Activated naive CD4-positive, alpha-beta T cell treated with anti-CD3 and anti-CD28 coated beads, Interleukin-2, amount 50 U/mL, for 72 hours (primary cell): ENCODE measurements at regions not wholly inside any gene's neighbourhood (a gene's known extent, or its start where the extent isn't known, plus 50 kb on each side); places are given as distances from the start of the nearest gene placed in this dataset.
"Not testable (repeated sequence)": the region's sequence is repeated elsewhere in the genome, so short reads cannot be mapped to it uniquely, and the experiment has no call there.

Experiments used
- ATAC-seq, 2 donors: fragments of 150-1000 bp; cut with Tn5 transposase; 2 replicates each; pipeline ENCODE4 v1.10.0; 2021; ENCODE audit warnings: mild to moderate bottlenecking in 2 of 2, moderate library complexity in 2 of 2
- DNase-seq, 2 donors: peaks; one replicate each; pipeline ENCODE4 v3.0.0; 2021 to 2022; ENCODE audit warnings: low spot score in 2 of 2
- H3K27ac Mint-ChIP-seq, 2 donors: one replicate each; pipeline ENCODE4 v1.8.0; 2022; ENCODE audit warnings: mild to moderate bottlenecking in 2 of 2, mixed read lengths in 2 of 2
- H3K36me3 Mint-ChIP-seq, 2 donors: one replicate each; pipeline ENCODE4 v1.8.0; 2022; ENCODE audit warnings: mixed read lengths in 2 of 2
- H3K9me3 Mint-ChIP-seq, 2 donors: one replicate each; pipeline ENCODE4 v1.8.0; 2022; ENCODE audit warnings: mixed read lengths in 2 of 2

- not testable (repeated sequence) for ATAC-seq, H3K27ac Mint-ChIP-seq, H3K9me3 Mint-ChIP-seq, DNase-seq, H3K36me3 Mint-ChIP-seq
Observed at GRCh38 chr7:9726811-9727210, 1246.9 kb upstream of the PHF14 start.

GRCh38 chr7:9727467-9727869, 1246.2 kb upstream of the PHF14 start:
- not testable (repeated sequence) for DNase-seq, ATAC-seq, H3K36me3 Mint-ChIP-seq, H3K9me3 Mint-ChIP-seq, H3K27ac Mint-ChIP-seq

DNA sequence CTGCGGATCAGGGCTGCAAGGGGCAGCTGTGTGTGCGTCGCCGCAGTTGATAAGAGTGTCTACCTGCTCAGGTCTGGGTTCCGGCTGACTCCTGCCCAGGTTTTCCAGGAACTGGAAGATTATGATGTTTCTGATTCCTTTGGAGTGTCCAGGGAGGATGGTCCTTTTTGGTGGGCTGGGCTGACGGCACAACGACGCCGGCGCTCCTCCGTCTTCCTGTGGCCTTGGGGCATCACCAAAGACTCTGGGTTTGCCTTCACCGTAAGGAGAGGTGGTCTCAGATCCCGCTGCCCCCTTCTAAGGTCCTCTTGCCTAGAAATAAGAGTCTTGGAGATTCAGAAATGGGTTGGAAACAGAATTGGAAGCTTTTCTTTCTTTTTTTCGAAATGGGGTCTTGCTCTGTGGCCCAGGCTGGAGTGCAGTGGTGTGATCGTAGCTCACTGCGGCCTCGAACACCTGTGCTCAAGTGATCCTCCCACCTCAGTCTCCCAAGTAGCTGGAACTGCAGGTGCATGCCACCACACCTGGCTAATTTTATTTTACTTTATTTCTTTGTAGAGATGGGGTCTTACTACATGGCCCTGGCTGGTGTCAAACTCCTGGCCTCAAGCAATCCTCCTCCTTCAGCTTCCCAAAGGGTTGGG, 1245.5 kb upstream of the PHF14 start:
- H3K27ac Mint-ChIP-seq, H3K36me3 Mint-ChIP-seq, DNase-seq, ATAC-seq, H3K9me3 Mint-ChIP-seq: not testable (repeated sequence)

- Mint-ChIP-seq H3K36me3 (no peaks in the 10 kb centered on the region), H3K9me3 (peaks cover 15 to 17% of the 10 kb centered on the region in 2 donors), H3K27ac (no peak overlapping the region)
- ATAC-seq (no peak), DNase-seq (no peak)
Observed at GRCh38 chr7:9752033-9752432, 1221.6 kb upstream of the PHF14 start.

DNA sequence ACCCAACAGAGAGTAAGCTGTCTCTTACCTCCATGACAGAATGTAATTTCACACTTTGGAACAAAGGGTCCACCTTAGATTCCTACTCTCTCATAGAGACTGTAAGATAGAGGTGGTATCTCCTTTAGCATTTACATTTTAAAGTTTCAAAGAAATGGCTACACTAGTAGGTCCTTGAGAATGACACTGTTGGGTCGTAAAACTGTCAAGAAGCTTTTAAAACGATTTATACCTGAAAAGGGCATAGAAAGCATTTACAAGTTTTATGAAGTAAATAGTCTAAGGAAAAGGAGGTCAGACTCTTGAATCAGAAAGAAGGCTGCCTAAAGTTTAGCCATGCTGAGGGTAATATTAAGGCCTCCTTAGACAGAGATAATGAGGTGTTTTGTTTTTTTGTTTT, 1212.4 kb upstream of the PHF14 start:
- peaks cover 0 to 5% of the 10 kb centered on the region in 2 donors for H3K9me3 Mint-ChIP-seq
- ATAC-seq = no peak
- H3K27ac Mint-ChIP-seq = no peak overlapping the region
- no peaks in the 10 kb centered on the region for H3K36me3 Mint-ChIP-seq
- no peak for DNase-seq

GRCh38 chr7:9776900-9777299, 1196.8 kb upstream of the PHF14 start:
- DNase-seq (no peak), ATAC-seq (no peak)
- Mint-ChIP-seq H3K36me3 (peaks cover 0 to 5% of the 10 kb centered on the region in 2 donors), H3K27ac (no peak overlapping the region), H3K9me3 (peaks cover 16 to 20% of the 10 kb centered on the region in 2 donors)

GRCh38 chr7:9778367-9778766, 1195.3 kb upstream of the PHF14 start:
- Mint-ChIP-seq H3K36me3 (peaks cover 0 to 5% of the 10 kb centered on the region in 2 donors), H3K9me3 (peaks cover 15% of the 10 kb centered on the region in 2 donors), H3K27ac (no peak overlapping the region)
- DNase-seq = no peak
- no peak for ATAC-seq

DNA sequence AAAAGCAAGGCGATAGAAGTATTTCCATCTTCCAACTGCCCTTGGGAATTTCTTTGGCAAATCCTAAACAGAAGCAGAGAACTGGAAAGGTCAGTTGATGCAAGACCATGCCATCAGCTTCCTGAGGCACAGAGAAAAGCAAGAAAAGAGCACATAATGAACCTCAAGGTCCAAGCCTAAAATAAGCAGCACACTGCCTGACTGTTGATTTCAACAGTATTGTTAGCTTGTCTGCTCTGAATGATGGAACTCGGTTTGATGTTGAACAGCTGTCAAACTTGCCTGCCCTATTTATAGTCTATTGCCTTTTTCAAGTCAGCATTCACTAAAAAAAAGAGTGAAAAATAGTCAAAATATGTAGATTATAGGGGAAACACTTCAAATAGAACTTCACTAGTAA, 1192.0 kb upstream of the PHF14 start:
- Mint-ChIP-seq H3K36me3 (peaks cover 0 to under 1% of the 10 kb centered on the region in 2 donors), H3K27ac (no peak overlapping the region), H3K9me3 (peaks cover 9 to 12% of the 10 kb centered on the region in 2 donors)
- ATAC-seq (no peak), DNase-seq (no peak)

GRCh38 chr7:9782275-9782674, 1191.4 kb upstream of the PHF14 start:
- Mint-ChIP-seq H3K36me3 (no peaks in the 10 kb centered on the region), H3K9me3 (peaks cover 9 to 13% of the 10 kb centered on the region in 2 donors), H3K27ac (no peak overlapping the region)
- ATAC-seq (no peak), DNase-seq (no peak)

DNA sequence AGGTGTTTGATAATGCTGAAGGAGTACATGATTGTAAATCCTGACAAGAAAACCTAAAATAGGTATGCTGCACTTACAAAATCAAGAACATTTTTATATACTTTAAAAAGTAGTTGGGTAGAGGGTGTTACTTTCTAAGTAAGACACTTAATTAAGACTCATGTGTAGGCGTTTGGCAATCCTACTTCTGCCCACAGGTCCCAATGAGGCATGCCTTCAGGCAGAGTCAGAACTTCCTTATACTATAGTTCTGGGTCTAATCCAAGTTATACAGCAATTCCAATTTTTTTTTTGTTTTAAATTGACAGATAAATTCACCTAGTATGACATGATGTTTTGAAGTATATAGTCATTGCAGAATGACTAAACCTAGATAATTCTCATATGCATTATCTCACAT, 1188.5 kb upstream of the PHF14 start:
- no peak for ATAC-seq
- H3K9me3 Mint-ChIP-seq = peaks cover 15 to 21% of the 10 kb centered on the region in 2 donors
- H3K36me3 Mint-ChIP-seq = no peaks in the 10 kb centered on the region
- no peak for DNase-seq
- no peak overlapping the region for H3K27ac Mint-ChIP-seq

DNA sequence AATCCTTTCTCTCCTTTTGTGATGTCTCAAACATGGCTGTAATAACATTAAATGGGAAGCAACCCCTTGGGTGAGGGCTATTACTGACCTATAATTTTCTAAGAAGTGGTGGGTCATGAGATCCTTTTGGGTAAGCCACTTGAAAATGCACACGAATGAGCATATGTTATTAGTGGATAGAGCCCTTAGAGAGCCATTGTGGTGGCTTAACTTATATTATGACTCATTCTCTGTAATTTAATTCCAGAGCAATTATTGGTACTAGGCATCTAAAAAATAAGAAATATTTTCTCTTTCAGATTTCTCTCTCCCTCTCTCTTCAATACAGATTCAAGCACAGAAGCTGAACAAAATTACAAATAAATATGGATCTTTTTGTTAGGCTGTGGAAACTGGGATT, 1177.4 kb upstream of the PHF14 start:
- no peaks in the 10 kb centered on the region for H3K36me3 Mint-ChIP-seq
- no peak overlapping the region for H3K27ac Mint-ChIP-seq
- peaks cover 17 to 22% of the 10 kb centered on the region in 2 donors for H3K9me3 Mint-ChIP-seq
- DNase-seq (no peak), ATAC-seq (no peak)

DNA sequence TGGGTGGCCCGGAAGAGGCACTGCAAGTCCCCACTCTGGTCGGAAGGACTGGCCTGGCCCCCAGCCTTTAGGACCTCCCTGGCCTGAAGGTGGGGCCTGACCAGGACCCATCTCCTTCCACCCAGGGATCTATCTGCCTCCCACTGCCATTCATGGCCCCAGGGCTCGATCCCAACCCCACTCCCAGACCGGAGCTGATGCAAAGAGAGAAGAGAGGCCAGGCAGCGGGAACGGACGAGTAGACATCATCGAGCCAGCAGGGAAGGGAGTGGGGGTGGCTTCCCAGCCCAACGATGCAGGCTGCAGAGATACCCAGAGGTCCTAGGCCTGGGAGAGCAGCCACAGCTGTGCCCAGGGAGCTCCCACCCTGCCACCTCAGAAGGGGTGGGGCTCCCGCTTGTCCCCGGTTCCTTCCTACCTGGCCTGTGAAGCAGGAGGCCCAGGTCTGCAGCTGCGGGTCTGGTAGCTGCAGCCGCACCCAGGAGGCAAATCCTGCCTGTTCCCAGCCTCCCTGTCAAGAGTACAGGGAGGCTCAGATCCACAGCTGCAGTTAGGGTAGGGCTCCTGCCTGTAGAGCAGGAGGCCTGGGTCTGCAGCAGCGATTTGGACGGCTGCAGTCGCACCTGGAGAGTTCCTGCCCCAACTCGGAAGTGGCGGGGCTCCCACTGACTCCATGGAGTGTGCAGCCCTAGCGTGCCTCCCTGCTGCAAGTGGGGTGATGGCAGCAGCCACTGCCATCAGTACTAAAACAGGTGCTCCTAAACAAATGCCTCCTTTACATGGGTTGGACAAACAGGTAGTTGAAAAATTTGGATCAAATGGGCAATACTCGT, 1151.0 kb upstream of the PHF14 start:
- no peak for DNase-seq

GRCh38 chr7:9835199-9835598, 1138.5 kb upstream of the PHF14 start:
- no peak overlapping the region for H3K27ac Mint-ChIP-seq
- DNase-seq = no peak
- H3K36me3 Mint-ChIP-seq = no peaks in the 10 kb centered on the region
- ATAC-seq = no peak
- H3K9me3 Mint-ChIP-seq = peaks cover 9% of the 10 kb centered on the region in 2 donors

More for the DNA sequence above, 1151.0 kb upstream of the PHF14 start:
- peaks cover 0 to 1% of the 10 kb centered on the region in 2 donors for H3K36me3 Mint-ChIP-seq
- peaks cover 15 to 19% of the 10 kb centered on the region in 2 donors for H3K9me3 Mint-ChIP-seq
- no peak overlapping the region for H3K27ac Mint-ChIP-seq
- no peak for ATAC-seq

GRCh38 chr7:9836671-9837070, 1137.0 kb upstream of the PHF14 start:
- DNase-seq = no peak
- H3K36me3 Mint-ChIP-seq = no peaks in the 10 kb centered on the region
- H3K9me3 Mint-ChIP-seq = peaks cover 9% of the 10 kb centered on the region in 2 donors

DNA sequence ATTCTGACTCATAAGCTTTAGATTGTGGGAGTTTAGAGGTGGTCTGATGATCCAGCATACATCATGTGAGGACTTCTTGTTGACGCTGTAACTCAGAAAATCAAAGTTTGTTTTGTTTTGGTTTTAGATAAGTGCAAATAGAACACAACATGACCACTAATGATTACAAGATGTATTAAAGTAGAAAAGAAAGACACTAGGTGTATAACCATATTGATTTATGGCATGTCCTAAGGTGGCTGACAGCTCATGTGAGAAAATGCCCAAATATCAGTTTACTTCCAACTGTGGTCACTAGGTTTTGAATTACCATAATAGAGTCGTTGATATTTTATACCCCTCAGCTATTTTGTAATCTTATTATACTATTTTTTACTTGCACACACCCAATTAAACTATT, 1131.4 kb upstream of the PHF14 start:
- ATAC-seq = no peak
- Mint-ChIP-seq H3K9me3 (peaks cover under 1 to 7% of the 10 kb centered on the region in 2 donors), H3K27ac (no peak overlapping the region), H3K36me3 (no peaks in the 10 kb centered on the region)
- DNase-seq = no peak

More at GRCh38 chr7:9836671-9837070, 1137.0 kb upstream of the PHF14 start:
- no peak for ATAC-seq
- no peak overlapping the region for H3K27ac Mint-ChIP-seq

DNA sequence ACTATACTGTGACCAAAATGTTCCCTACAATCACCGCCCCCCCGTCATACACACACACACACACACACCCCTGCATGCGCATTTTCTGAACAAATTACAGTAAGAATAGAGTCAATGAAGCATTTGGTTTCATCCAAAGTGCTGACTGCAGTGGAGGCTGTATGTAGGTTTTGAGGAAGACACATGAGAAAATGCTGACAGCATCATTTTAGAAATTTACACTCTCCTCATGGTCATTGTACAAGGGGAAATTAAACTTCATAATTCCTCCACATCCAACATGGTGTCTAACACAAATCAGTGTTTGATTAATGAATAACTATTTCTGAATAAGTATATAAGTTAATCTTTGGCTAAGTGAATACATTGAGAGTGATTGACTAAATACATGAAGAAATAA, 1126.8 kb upstream of the PHF14 start:
- ATAC-seq = no peak
- no peaks in the 10 kb centered on the region for H3K36me3 Mint-ChIP-seq
- no peak overlapping the region for H3K27ac Mint-ChIP-seq
- H3K9me3 Mint-ChIP-seq = peaks cover 0 to 4% of the 10 kb centered on the region in 2 donors
- DNase-seq = no peak

GRCh38 chr7:9854605-9855004, 1119.1 kb upstream of the PHF14 start:
- Mint-ChIP-seq H3K36me3 (no peaks in the 10 kb centered on the region), H3K27ac (no peak overlapping the region), H3K9me3 (peaks cover 2 to 11% of the 10 kb centered on the region in 2 donors)
- DNase-seq (no peak), ATAC-seq (no peak)

GRCh38 chr7:9856668-9857067, 1117.0 kb upstream of the PHF14 start:
- H3K9me3 Mint-ChIP-seq = peaks cover 10 to 20% of the 10 kb centered on the region in 2 donors

More at GRCh38 chr7:9856668-9857067, 1117.0 kb upstream of the PHF14 start:
- Mint-ChIP-seq H3K36me3 (no peaks in the 10 kb centered on the region), H3K27ac (no peak overlapping the region)
- ATAC-seq = no peak
- DNase-seq = no peak
